ENCODE measurements at regions not wholly inside any gene's neighbourhood (a gene's known extent, or its start where the extent isn't known, plus 50 kb on each side); places are given as distances from the start of the nearest gene placed in this dataset.

- DNase-seq (ENCODE audit: low spot score): peak; percentile 87
Observed at GRCh38 chr1:65687428-65688214, 105.1 kb upstream of the PDE4B start.

GRCh38 chr1:65688215-65688566 is 104.5 kb upstream of the PDE4B start:
- no peak for DNase-seq (ENCODE audit: low spot score)

- DNase-seq (ENCODE audit: low spot score): no peak
Observed at GRCh38 chr1:65688848-65689247, 103.8 kb upstream of the PDE4B start.

GRCh38 chr1:65691152-65691900 is 101.4 kb upstream of the PDE4B start:
- no peak for DNase-seq (ENCODE audit: low spot score)

GRCh38 chr1:65691972-65692371 is 100.7 kb upstream of the PDE4B start:
- DNase-seq (ENCODE audit: low spot score): no peak

- DNase-seq (ENCODE audit: low spot score): no peak
Observed at GRCh38 chr1:65694126-65694525, 98.6 kb upstream of the PDE4B start.

- DNase-seq (ENCODE audit: low spot score): no peak
Observed at GRCh38 chr1:65694933-65695332, 97.8 kb upstream of the PDE4B start.

GRCh38 chr1:65698590-65698989 is 94.1 kb upstream of the PDE4B start:
- no peak for DNase-seq (ENCODE audit: low spot score)

GRCh38 chr1:65703853-65704252 is 88.8 kb upstream of the PDE4B start:
- no peak for DNase-seq (ENCODE audit: low spot score)

GRCh38 chr1:65704318-65704717 is 88.4 kb upstream of the PDE4B start:
- no peak for DNase-seq (ENCODE audit: low spot score)

GRCh38 chr1:65717815-65718454 is 74.8 kb upstream of the PDE4B start:
- DNase-seq (ENCODE audit: low spot score): no peak

- no peak for DNase-seq (ENCODE audit: low spot score)
Observed at GRCh38 chr1:65719391-65719790, 73.3 kb upstream of the PDE4B start.

- no peak for DNase-seq (ENCODE audit: low spot score)
Observed at GRCh38 chr1:65722461-65722860, 70.2 kb upstream of the PDE4B start.

GRCh38 chr1:65724151-65724550 is 68.5 kb upstream of the PDE4B start:
- DNase-seq (ENCODE audit: low spot score): no peak

- DNase-seq (ENCODE audit: low spot score): no peak
Observed at GRCh38 chr1:65725064-65725463, 67.6 kb upstream of the PDE4B start.

- DNase-seq (ENCODE audit: low spot score): no peak
Observed at GRCh38 chr1:65728504-65728903, 64.2 kb upstream of the PDE4B start.

- DNase-seq (ENCODE audit: low spot score): no peak
Observed at GRCh38 chr1:65729259-65729658, 63.4 kb upstream of the PDE4B start.

GRCh38 chr1:65734979-65735378 is 57.7 kb upstream of the PDE4B start:
- no peak for DNase-seq (ENCODE audit: low spot score)

GRCh38 chr1:65741993-65742392 is 50.7 kb upstream of the PDE4B start:
- no peak for DNase-seq (ENCODE audit: low spot score)

All from hematopoietic multipotent progenitor cell treated with erythropoietin and hydrocortisone succinate and interleukin-3 and kit ligand, for 17 days (in vitro differentiated cells).